Nephron progenitor cell (in vitro differentiated cells): ENCODE measurements at regions not wholly inside any gene's neighbourhood (a gene's known extent, or its start where the extent isn't known, plus 50 kb on each side); places are given as distances from the start of the nearest gene placed in this dataset.

Experiments
- DNase-seq: peaks from one replicate; pipeline ENCODE4 v3.0.0; 2021
- H3K27ac Mint-ChIP-seq: 2 replicates; pipeline ENCODE4 v1.8.0; 2021; ENCODE audit warnings: mild to moderate bottlenecking, moderate library complexity, mixed read lengths
- H3K27me3 Mint-ChIP-seq: 2 replicates; pipeline ENCODE4 v1.8.0; 2021; ENCODE audit warnings: mild to moderate bottlenecking, low read depth, mixed read lengths; ENCODE audit not compliant: poor library complexity
- H3K36me3 Mint-ChIP-seq: 2 replicates; pipeline ENCODE4 v1.8.0; 2021; ENCODE audit warnings: low read depth, mixed read lengths
- H3K4me1 Mint-ChIP-seq: 2 replicates; pipeline ENCODE4 v1.8.0; 2021; ENCODE audit warnings: mixed read lengths
- H3K4me3 Mint-ChIP-seq: 2 replicates; pipeline ENCODE4 v1.8.0; 2021; ENCODE audit warnings: mild to moderate bottlenecking, moderate library complexity, mixed read lengths
- H3K9me3 Mint-ChIP-seq: 2 replicates; pipeline ENCODE4 v1.8.0; 2021; ENCODE audit warnings: mild to moderate bottlenecking, moderate library complexity, mixed read lengths
- CTCF ChIP-seq: fragments of 200-600 bp; sonication (generic); IDR thresholded peaks from 2 replicates; pipeline ENCODE4 v1.5.0; 2021; ENCODE audit warnings: antibody characterized with exemption

GRCh38 chr5:6039111-6039510, 339.2 kb downstream of the MED10 start:
- no peaks in the 10 kb centered on the region for H3K9me3 Mint-ChIP-seq
- no peak overlapping the region for H3K4me3 Mint-ChIP-seq
- no peak overlapping the region for H3K27ac Mint-ChIP-seq
- no peaks in the 10 kb centered on the region for H3K36me3 Mint-ChIP-seq
- H3K4me1 Mint-ChIP-seq = peaks cover 7% of the 10 kb centered on the region
- no peak for TF ChIP-seq CTCF
- H3K27me3 Mint-ChIP-seq = peaks cover 5% of the 10 kb centered on the region
- DNase-seq = no peak

- H3K27me3 Mint-ChIP-seq = peaks cover 3% of the 10 kb centered on the region
- no peaks in the 10 kb centered on the region for H3K9me3 Mint-ChIP-seq
- no peak overlapping the region for H3K4me3 Mint-ChIP-seq
- no peak for TF ChIP-seq CTCF
- DNase-seq = no peak
- H3K36me3 Mint-ChIP-seq = no peaks in the 10 kb centered on the region
- H3K4me1 Mint-ChIP-seq = no peaks in the 10 kb centered on the region
- H3K27ac Mint-ChIP-seq = no peak overlapping the region
Measured at GRCh38 chr5:6036006-6036405, 342.3 kb downstream of the MED10 start.

- H3K9me3 Mint-ChIP-seq = no peaks in the 10 kb centered on the region
- H3K27me3 Mint-ChIP-seq = peaks cover 5% of the 10 kb centered on the region
- H3K4me1 Mint-ChIP-seq = no peaks in the 10 kb centered on the region
- DNase-seq = no peak
- no peak overlapping the region for H3K4me3 Mint-ChIP-seq
- TF ChIP-seq CTCF = no peak
- H3K36me3 Mint-ChIP-seq = no peaks in the 10 kb centered on the region
- no peak overlapping the region for H3K27ac Mint-ChIP-seq
Measured at GRCh38 chr5:6029811-6030271, 348.5 kb downstream of the MED10 start.

DNA sequence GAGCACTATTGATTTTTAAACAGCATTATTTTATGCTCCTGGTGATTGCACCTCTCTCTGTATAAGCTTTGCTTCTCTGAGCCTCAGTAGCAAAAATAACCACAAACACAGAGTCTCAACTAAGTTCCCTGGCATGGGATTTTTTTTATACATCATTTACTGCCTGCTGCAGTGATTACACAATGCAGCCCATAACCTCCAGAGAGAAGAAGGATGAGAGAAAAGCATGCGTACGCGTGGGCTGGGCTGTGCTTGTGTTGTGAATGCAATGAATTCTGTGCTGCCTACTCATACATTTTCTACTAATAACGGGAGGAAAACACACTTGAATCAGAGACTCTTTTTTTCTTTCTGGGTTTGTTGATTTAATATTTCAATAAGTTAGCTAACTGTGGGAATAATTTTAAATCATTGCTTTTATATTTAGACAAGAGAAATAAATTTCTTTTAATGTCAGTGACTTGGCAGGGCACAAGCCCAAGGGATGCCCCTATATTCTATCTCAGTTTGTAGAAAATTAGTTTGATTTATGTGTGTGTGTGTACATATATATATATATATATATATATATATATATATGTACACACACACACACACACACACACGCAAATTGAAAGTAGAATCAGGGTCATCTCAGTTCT, 351.5 kb downstream of the MED10 start:
- Mint-ChIP-seq H3K27me3 (peaks cover 6% of the 10 kb centered on the region), H3K4me3 (no peak overlapping the region), H3K36me3 (no peaks in the 10 kb centered on the region), H3K27ac (no peak overlapping the region), H3K9me3 (no peaks in the 10 kb centered on the region), H3K4me1 (no peaks in the 10 kb centered on the region)
- no peak for TF ChIP-seq CTCF
- DNase-seq = no peak

GRCh38 chr5:6019612-6020011, 358.7 kb downstream of the MED10 start:
- Mint-ChIP-seq H3K27me3 (peaks cover 13% of the 10 kb centered on the region), H3K27ac (no peak overlapping the region), H3K9me3 (no peaks in the 10 kb centered on the region), H3K36me3 (no peaks in the 10 kb centered on the region), H3K4me1 (no peaks in the 10 kb centered on the region), H3K4me3 (no peak overlapping the region)
- TF ChIP-seq CTCF = no peak
- no peak for DNase-seq

GRCh38 chr5:6013506-6013905, 364.8 kb downstream of the MED10 start:
- Mint-ChIP-seq H3K27me3 (no peaks in the 10 kb centered on the region), H3K27ac (no peak overlapping the region), H3K36me3 (no peaks in the 10 kb centered on the region), H3K4me3 (no peak overlapping the region), H3K4me1 (no peaks in the 10 kb centered on the region), H3K9me3 (peaks cover 10% of the 10 kb centered on the region)
- no peak for DNase-seq
- no peak for TF ChIP-seq CTCF
